HG03558 (cell line): ENCODE measurements at regions not wholly inside any gene's neighbourhood (a gene's known extent, or its start where the extent isn't known, plus 50 kb on each side); places are given as distances from the start of the nearest gene placed in this dataset.

Experiments used
- ATAC-seq: cut with Tn5 transposase; IDR thresholded peaks from one replicate; pipeline ENCODE4 v1.9.1; 2021; ENCODE audit warnings: moderate number of reproducible peaks; ENCODE audit not compliant: unreplicated experiment; ENCODE audit errors: extremely low read depth

GRCh38 chr6:9576521-9576920 is 838.4 kb downstream of the TFAP2A start:
- no peak for ATAC-seq

DNA sequence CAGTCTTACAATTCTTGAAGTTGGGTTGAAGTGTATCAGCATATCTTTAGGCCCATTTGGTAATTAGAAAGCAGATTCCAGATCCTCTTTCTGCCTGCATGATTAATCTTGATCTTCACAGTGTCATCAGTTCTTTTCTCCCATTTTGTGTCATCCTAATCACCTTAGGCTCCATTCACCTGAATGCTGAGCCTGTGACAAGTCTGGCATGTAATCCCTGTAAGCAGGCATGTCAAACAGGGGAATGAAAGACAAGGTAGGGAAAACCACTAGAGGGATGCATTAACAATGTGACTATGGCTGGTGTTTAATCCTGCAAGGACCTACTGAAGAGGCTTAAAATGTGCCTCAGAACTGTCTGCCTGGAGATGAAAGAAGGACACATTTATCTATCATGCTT is 848.8 kb downstream of the TFAP2A start:
- ATAC-seq = no peak

DNA sequence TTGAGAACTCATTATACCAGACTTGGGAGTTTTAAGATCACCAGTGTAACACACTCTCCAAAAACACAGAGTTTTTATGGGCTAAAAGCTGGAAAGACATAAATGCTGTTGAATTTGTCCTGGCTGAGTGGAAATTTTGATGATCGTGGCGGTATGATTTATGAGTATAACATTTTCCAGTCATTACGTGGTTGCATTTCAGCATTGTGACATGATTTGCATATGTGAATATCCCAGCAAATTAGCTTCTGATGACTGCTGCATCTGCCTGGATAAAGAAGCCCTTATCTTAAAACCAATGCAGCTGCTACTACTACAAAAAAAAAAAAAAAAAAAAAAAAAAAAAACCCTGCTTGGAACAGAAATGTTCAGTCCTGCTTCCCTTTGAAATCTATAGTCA is 850.9 kb downstream of the TFAP2A start:
- ATAC-seq = no peak

- no peak for ATAC-seq
Observed at GRCh38 chr6:9563568-9563967, 851.3 kb downstream of the TFAP2A start.

GRCh38 chr6:9554806-9555205 is 860.1 kb downstream of the TFAP2A start:
- no peak for ATAC-seq

DNA sequence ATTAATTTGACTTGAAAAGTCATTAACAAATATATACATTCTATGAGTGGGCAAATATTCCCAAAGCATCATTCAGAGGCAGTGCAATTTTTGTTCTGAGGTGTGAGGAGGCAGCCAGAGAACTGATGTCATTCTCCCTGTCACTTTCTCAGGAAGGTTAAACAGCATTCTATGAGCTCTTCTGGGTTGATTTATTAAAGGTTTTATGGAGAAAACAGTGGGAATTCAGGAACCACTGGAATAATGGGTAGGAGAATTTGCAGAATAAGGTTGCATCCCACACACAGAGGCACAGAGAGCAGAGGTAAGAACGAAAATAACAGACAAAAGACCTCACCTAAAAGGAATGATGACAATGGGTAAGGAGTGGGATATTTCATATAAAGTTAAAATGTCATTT is 860.6 kb downstream of the TFAP2A start:
- ATAC-seq = no peak

- ATAC-seq = no peak
Observed at GRCh38 chr6:9553002-9553401, 861.9 kb downstream of the TFAP2A start.

- no peak for ATAC-seq
Observed at GRCh38 chr6:9543649-9544048, 871.2 kb downstream of the TFAP2A start.

DNA sequence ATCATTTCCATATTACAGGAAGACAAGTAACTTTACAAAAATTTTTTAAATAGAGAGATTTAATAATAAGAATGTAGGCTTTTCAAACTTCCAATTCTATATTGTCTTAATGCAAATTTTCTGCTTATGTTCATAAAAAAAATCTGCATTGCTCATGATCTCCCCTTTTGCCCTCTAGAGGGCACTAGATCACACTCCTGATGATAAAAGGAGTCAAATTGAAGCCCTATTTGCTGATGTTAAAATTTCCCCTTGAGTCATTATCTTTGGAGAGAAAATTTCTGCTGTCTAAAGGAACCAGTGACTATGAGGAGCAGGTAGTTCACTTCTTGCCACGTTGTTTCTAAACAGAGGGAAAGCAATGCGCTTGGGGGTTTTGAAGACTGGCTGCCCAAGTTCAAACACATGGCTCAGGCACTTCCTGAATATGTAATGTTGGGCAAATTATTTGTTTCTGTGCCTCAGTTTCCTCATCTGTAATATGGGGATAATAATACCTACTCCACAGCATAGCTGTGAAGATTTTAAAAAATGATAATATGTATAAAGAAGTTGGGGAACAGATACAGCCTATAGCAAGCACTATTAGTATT is 874.2 kb downstream of the TFAP2A start:
- peak; percentile 61 for ATAC-seq

DNA sequence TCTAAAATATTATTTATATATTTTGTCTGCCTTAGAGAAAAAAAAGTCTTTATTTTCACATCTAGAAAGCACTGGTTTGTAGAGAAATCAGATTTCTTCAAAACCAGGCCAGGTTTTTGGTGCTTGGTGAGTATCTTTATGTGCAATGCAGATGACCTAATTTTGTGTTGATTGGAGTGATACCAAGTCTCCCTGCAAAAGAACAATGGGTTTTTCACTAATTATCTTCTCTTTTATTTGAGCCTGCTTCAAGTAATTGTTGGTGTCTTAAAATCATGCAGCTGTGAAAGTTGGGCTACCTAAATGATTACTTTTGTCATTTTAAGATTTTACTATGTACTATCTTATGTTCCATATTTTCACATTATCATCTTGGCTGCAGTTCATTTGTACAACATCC is 874.7 kb downstream of the TFAP2A start:
- ATAC-seq = no peak

- ATAC-seq = no peak
Observed at GRCh38 chr6:9539231-9539755, 875.6 kb downstream of the TFAP2A start.

- no peak for ATAC-seq
Observed at GRCh38 chr6:9537381-9537780, 877.5 kb downstream of the TFAP2A start.

DNA sequence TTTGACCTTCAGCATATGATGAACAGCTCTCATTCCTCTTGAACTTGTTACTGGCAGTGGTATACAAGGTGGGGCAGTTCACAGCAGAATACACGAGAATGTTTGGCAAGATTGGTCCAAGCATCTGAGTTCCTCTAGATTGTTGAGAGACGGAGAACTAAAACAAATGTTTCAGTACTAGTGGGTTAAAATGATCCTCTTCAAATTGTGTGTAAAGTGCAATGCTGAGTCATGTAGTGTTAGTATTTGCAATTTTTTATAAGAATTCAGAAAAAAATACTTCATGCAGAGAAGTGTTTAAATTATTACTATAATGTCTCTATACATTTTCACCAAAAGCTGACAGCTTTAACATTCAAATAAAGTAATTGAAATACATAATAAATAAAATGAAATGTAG is 879.8 kb downstream of the TFAP2A start:
- ATAC-seq = no peak

GRCh38 chr6:9532621-9533557 is 882.0 kb downstream of the TFAP2A start:
- no peak for ATAC-seq

GRCh38 chr6:9527679-9528286 is 887.1 kb downstream of the TFAP2A start:
- ATAC-seq = no peak

DNA sequence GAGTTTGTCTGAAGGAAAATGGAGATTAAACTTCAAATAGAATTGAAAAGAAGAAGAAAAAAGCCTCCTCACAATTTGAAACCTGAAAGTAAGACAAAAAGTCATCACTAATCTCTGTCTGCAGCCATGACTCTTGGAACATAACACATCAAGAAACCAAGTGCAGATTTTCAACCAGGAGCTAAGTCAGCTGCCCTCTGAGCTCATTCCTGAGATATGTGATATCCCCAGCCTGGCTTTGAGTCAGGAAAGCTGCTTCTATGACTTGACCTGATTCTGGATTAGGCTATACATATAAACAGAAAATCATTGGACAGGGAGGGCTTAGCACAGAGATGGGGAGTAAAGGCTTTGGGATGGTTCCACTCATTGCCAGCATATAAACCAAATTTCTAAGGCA is 891.4 kb downstream of the TFAP2A start:
- ATAC-seq = no peak

DNA sequence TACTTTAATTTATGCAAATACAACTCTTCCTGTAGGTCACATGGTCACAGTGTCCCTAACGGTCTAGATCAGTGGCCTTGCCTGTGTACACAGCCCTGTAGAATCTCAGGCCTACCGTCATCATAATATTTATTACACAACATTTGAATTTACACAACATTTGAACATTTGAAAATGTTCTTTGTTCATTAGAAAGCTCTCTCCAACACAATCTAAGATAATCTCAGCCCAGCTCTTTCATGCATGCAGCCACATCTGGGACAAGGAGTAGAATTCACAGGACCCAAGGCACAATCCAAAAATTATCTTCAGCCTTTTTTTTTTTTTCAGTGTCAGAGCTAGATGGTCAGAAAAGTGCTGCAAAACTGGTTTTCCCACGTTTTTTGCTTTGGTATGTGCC is 892.8 kb downstream of the TFAP2A start:
- ATAC-seq = no peak

GRCh38 chr6:9521152-9521530 is 893.7 kb downstream of the TFAP2A start:
- no peak for ATAC-seq

DNA sequence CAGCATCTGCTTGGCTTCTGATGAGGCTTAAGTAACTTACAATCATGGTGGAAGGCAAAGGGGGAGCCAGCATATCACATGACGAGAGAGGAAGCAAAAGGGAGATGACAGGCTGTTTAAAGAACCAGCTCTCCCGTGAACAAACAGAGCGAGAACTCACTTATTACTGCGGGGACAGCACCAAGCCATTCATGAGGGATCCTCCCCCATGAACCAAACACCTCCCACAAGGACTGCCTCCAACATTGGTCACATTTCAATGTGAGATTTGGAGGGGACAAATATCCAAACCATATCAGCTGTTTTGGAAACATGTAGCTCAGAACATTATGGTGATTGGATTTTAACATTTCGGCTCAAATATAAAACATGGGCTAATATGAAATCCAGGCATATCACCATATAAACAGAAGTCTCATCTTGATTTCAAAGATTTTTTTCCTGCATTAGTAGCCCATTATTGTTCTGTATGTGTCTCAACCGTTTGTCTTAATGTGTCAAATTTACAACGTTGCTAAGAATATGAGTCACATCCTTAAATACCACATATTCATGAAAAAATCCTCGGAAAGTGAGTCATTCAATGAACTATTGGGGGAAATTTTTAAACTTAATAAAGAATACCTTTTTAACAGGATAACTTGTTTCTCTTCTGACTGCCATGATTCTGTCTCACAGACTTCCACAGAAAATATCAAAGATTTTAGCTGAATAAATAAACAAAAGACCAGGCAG is 894.3 kb downstream of the TFAP2A start:
- no peak for ATAC-seq

DNA sequence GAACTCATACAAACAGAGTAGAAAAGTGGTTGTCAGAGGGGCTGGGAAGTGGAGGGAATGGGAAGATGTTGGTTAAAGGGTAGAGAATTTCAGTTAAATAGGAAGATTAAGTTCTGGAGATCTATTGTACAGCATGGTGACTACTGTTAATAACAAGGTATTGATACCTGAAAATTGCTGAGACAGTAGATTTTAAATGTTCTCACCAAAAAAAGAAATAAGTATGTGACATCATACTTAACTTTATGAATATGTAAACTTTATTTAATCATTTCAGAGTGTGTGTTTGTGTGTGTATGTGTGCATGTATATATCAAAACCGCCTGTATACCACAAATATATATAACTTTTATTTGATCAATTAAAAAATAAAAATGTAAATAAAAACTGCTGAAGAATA is 896.4 kb downstream of the TFAP2A start:
- no peak for ATAC-seq

DNA sequence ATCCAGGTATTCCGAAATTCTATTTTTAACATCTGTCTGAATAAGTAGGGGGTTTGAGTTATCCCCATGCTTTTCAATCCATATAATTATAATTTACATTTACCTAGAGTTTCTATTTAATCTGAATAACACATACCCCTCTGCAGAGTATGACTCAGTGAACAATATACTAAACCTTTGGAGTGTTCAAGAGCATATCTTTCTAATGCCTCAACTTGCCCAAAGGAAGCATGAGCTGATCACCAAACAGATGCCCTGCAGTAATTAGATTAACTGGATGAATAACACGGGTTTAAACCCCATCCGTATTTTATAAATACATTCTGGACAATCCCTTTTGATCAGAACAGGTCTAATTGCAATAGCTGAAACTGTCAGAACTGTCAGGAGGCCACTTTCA is 897.1 kb downstream of the TFAP2A start:
- no peak for ATAC-seq
